ENCODE measurements at regions not wholly inside any gene's neighbourhood (a gene's known extent, or its start where the extent isn't known, plus 50 kb on each side); places are given as distances from the start of the nearest gene placed in this dataset.

GRCh38 chr2:220963930-220964329 lies 608.2 kb downstream of the EPHA4 start:
- intact Hi-C loops (cut with micrococcal nuclease) (no loop called here), in situ Hi-C loops (cut with MboI) (no loop called here)
- no peak for TF ChIP-seq ZNF436 (CRISPR knock-in tag; IDR thresholded peaks at IDR 0.05)
- TF ChIP-seq ZNF316 (IDR thresholded peaks at IDR 0.05) = peak; percentile 25; the same call in 1 of the 2 replicates
- ATAC-seq (no peak), FAIRE-seq (no peak), DNase-seq (ENCODE audit: extremely low read depth in 1 of 4, low spot score in 3 of 4) (no peak)
- Histone ChIP-seq H4K20me1 (replicated peaks; ENCODE audit: control insufficient read depth, insufficient read depth, low read length) (no peaks in the 10 kb centered on the region), H2AFZ (ENCODE audit: low read depth, low read length) (no peak overlapping the region), H3K4me3 (no peak overlapping the region), H3K9me3 (replicated peaks; ENCODE audit: control insufficient read depth, insufficient read depth, low read depth, low read length) (no peaks in the 10 kb centered on the region), H3K9ac (ENCODE audit: insufficient read depth in 1 of 2, low read depth in 2 of 2, low read length in 2 of 2) (no peak overlapping the region), H3K36me3 (ENCODE audit: control insufficient read depth, insufficient read depth, low read length) (no peaks in the 10 kb centered on the region), H3K27ac (ENCODE audit: extremely low read depth, low read depth, low read length) (no peak overlapping the region), H3K9me1 (ENCODE audit: control insufficient read depth, insufficient read depth, low read length) (no peaks in the 10 kb centered on the region), H3K4me1 (replicated peaks in 1 of 2; ENCODE audit: control insufficient read depth in 2 of 2, insufficient read depth in 2 of 2, low read length in 2 of 2) (no peaks in the 10 kb centered on the region), H3K27me3 (ENCODE audit: control insufficient read depth in 2 of 2, insufficient read depth in 2 of 2, low read length in 2 of 2) (no peaks in the 10 kb centered on the region), H3K4me2 (ENCODE audit: insufficient read depth, low read length) (no peak overlapping the region), H3K79me2 (ENCODE audit: control insufficient read depth, insufficient read depth, low read length) (no peaks in the 10 kb centered on the region)
- POLR2A ChIA-PET = no interaction called here
- 7% methylated on average over 3 of the region's 3 CpGs for WGBS (ENCODE audit: insufficient coverage, low coverage, missing lambda C conversion rate)
- no TSS peak for BruUV-seq (replicated peaks)
- CTCF ChIA-PET (ENCODE audit: low intra/inter-chr PET ratio) = no interaction called here

GRCh38 chr2:220966636-220967035 lies 605.5 kb downstream of the EPHA4 start:
- DNase-seq (ENCODE audit: extremely low read depth in 1 of 4, low spot score in 3 of 4) = no peak
- ATAC-seq = no peak
- H3K4me2 ChIP-seq (ENCODE audit: insufficient read depth, low read length) = no peak overlapping the region
- no peak overlapping the region for H2AFZ ChIP-seq (ENCODE audit: low read depth, low read length)
- POLR2A ChIA-PET = no interaction called here
- no peaks in the 10 kb centered on the region for H3K36me3 ChIP-seq (ENCODE audit: control insufficient read depth, insufficient read depth, low read length)
- no peaks in the 10 kb centered on the region for H4K20me1 ChIP-seq (replicated peaks; ENCODE audit: control insufficient read depth, insufficient read depth, low read length)
- H3K4me3 ChIP-seq = no peak overlapping the region
- CTCF ChIA-PET (ENCODE audit: low intra/inter-chr PET ratio) = no interaction called here
- TF ChIP-seq ZNF23 (CRISPR knock-in tag; IDR thresholded peaks at IDR 0.05) (no peak), EHMT2 (IDR thresholded peaks at IDR 0.05) (no peak), GTF2F1 (IDR thresholded peaks at IDR 0.05; ENCODE audit: low read depth, low read length) (no peak), SNAPC5 (CRISPR knock-in tag; IDR thresholded peaks at IDR 0.05) (no peak), PRMT5 (CRISPR knock-in tag; IDR thresholded peaks at IDR 0.05) (no peak)
- H3K27me3 ChIP-seq (ENCODE audit: control insufficient read depth in 2 of 2, insufficient read depth in 2 of 2, low read length in 2 of 2) = no peaks in the 10 kb centered on the region
- H3K9me3 ChIP-seq (replicated peaks; ENCODE audit: control insufficient read depth, insufficient read depth, low read depth, low read length) = no peaks in the 10 kb centered on the region
- 0% methylated on average over 3 of the region's 3 CpGs for WGBS (ENCODE audit: insufficient coverage, low coverage, missing lambda C conversion rate)
- H3K4me1 ChIP-seq (replicated peaks in 1 of 2; ENCODE audit: control insufficient read depth in 2 of 2, insufficient read depth in 2 of 2, low read length in 2 of 2) = no peaks in the 10 kb centered on the region
- FAIRE-seq = no peak
- no TSS peak for BruUV-seq (replicated peaks)
- H3K79me2 ChIP-seq (ENCODE audit: control insufficient read depth, insufficient read depth, low read length) = no peaks in the 10 kb centered on the region
- intact Hi-C loops (cut with micrococcal nuclease) = no loop called here
- no peaks in the 10 kb centered on the region for H3K9me1 ChIP-seq (ENCODE audit: control insufficient read depth, insufficient read depth, low read length)
- in situ Hi-C loops (cut with MboI) = no loop called here
- H3K27ac ChIP-seq (ENCODE audit: extremely low read depth, low read depth, low read length) = no peak overlapping the region
- no peak overlapping the region for H3K9ac ChIP-seq (ENCODE audit: insufficient read depth in 1 of 2, low read depth in 2 of 2, low read length in 2 of 2)

All from K562 (cell line).